Heart right ventricle (tissue), 16 donors: ENCODE measurements at regions not wholly inside any gene's neighbourhood (a gene's known extent, or its start where the extent isn't known, plus 50 kb on each side); places are given as distances from the start of the nearest gene placed in this dataset.

Experiments
- ATAC-seq, 8 donors: fragments of 200-7000 bp; cut with Tn5 transposase; one replicate each; pipeline ENCODE4 v1.9.1; 2020; ENCODE audit warnings: mild to moderate bottlenecking in 8 of 8, moderate library complexity in 8 of 8, moderate number of reproducible peaks in 1 of 8
- DNase-seq, 2 donors: peaks; one replicate each; pipeline ENCODE4 v3.0.0-alpha.2; 2020
- H3K27ac ChIP-seq, 10 donors: fragments of 200-600 bp; sonication (generic) in 2 of 10; one replicate each; pipeline versions ENCODE4 v1.5.0 to v1.8.0; 2020 to 2022; ENCODE audit warnings: mild to moderate bottlenecking in 3 of 10
- H3K27me3 ChIP-seq, 7 donors: fragments of 200-600 bp; one replicate each; pipeline ENCODE4 v1.8.0; 2021 to 2022; ENCODE audit warnings: mild to moderate bottlenecking in 2 of 7
- H3K36me3 ChIP-seq, 9 donors: fragments of 200-600 bp; sonication (generic) in 1 of 9; one replicate each; pipeline versions ENCODE4 v1.5.0 to v1.8.0; 2020 to 2022; ENCODE audit warnings: mild to moderate bottlenecking in 2 of 9
- H3K4me1 ChIP-seq, 9 donors: fragments of 200-600 bp; sonication (generic) in 1 of 9; one replicate each; pipeline versions ENCODE4 v1.5.0 to v1.8.0; 2020 to 2022; ENCODE audit warnings: mild to moderate bottlenecking in 4 of 9
- H3K4me3 ChIP-seq, 10 donors: fragments of 200-600 bp; sonication (generic) in 2 of 10; one replicate each; pipeline versions ENCODE4 v1.5.0 to v1.8.0; 2020 to 2022; ENCODE audit warnings: mild to moderate bottlenecking in 7 of 10, moderate library complexity in 2 of 10
- H3K9me3 ChIP-seq, 11 donors: fragments of 200-600 bp in 10 of 11; sonication (generic) in 2 of 11; one replicate each; pipeline versions ENCODE4 v1.5.0 to v1.8.0; 2013 to 2022; ENCODE audit warnings: mild to moderate bottlenecking in 2 of 11, control low read depth in 1 of 11, moderate library complexity in 1 of 11
- WGBS, 2 donors: extraction: QIAGEN DNeasy Blood & Tissue Kit; methylation state at CpG; one replicate each; pipeline ENCODE4 v1.1.7; 2013; ENCODE audit warnings: inconsistent platforms in 1 of 2; 5-methylcytosine and 5-hydroxymethylcytosine counted together
- intact Hi-C, 10 donors: fragments of 100-400 bp; cut with DNase I; formaldehyde crosslinking; loops; one replicate each; pipeline versions ENCODE4 v1.11.1 to v1.14.2; 2022
- TF ChIP-seq, protein P1 (sequence below), 9 donors: fragments of 200-600 bp; sonication (generic) in 2 of 9; IDR thresholded peaks; one replicate each; pipeline versions ENCODE4 v1.5.0 to v1.8.0; 2021 to 2022; ENCODE audit warnings: antibody characterized with exemption in 9 of 9, mild to moderate bottlenecking in 5 of 9, moderate library complexity in 1 of 9
- donor health status: Arrhythmogenic right ventricular cardiomyopathy.
- donor health status: ischemic (EF 13 %, LVEDD 7.1; RV severe dilation, severe dysfunction).
- donor health status: healthy with polysubstance abuse.
- donor health status: DM: no; HTN: yes; CAD: no.
- donor health status: DM: no; HTN: no; CAD: no.
- donor health status: ischemic (EF 25% LVEDD 6.9; RV normal size, moderate dysfunction).
- donor health status: ischemic (EF 25% LVEDD 5.7; RV mildly dilated, moderate dysfunction).
- donor health status: healthy.
- donor health status: DM: yes; HTN: yes; CAD: no.
- donor health status: Ischemic cardiomyopathy.
- donor health status: ischemic (EF 35%, LVEDD 5.7; RV mildly dilated, moderate dysfunction).
- donor health status: nonischemic (EF 11% LVEDD 7.7; RV severe dilation, severe dysfunction).
- donor health status: DM: yes; HTN: yes; CAD: no.
- donor health status: PGD.
- donor health status: ischemic (EF 29% LVEDD 5.4; RV normal size, mild dysfunction).
- donor health status: nonischemic (EF 23%, LVEDD 6.1; RV moderate dilation, normal function).

DNA sequence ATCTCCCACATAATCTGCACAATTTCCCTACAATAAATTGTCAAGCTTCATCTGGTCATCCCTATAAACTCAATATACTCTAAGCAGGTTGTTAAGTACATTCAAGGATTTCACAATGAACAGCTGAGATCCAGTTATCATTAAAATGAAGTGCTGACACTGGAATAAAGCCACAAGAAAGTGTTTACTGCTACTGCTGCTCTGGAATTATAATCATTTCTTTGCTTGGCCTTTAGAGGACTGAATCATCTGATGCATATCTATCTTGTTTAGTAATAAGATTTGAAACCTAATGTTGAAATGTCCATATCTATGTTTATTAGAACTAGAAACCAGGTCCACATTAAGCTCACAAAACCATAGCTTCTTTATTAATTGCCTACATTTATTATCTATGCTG lies 338.6 kb upstream of the ZFP42 start:
- TF ChIP-seq, protein P1, sequence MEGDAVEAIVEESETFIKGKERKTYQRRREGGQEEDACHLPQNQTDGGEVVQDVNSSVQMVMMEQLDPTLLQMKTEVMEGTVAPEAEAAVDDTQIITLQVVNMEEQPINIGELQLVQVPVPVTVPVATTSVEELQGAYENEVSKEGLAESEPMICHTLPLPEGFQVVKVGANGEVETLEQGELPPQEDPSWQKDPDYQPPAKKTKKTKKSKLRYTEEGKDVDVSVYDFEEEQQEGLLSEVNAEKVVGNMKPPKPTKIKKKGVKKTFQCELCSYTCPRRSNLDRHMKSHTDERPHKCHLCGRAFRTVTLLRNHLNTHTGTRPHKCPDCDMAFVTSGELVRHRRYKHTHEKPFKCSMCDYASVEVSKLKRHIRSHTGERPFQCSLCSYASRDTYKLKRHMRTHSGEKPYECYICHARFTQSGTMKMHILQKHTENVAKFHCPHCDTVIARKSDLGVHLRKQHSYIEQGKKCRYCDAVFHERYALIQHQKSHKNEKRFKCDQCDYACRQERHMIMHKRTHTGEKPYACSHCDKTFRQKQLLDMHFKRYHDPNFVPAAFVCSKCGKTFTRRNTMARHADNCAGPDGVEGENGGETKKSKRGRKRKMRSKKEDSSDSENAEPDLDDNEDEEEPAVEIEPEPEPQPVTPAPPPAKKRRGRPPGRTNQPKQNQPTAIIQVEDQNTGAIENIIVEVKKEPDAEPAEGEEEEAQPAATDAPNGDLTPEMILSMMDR (IDR thresholded peaks at IDR 0.05) = no peak
- no peaks in the 10 kb centered on the region for H3K27me3 ChIP-seq
- no peaks in the 10 kb centered on the region for H3K4me1 ChIP-seq
- H3K4me3 ChIP-seq = no peak overlapping the region
- ATAC-seq (no peak), DNase-seq (no peak)
- H3K9me3 ChIP-seq = peaks cover 0 to 6% (median 0%) of the 10 kb centered on the region in 11 donors
- no peaks in the 10 kb centered on the region for H3K36me3 ChIP-seq
- intact Hi-C loops = no loop called here
- H3K27ac ChIP-seq = no peak overlapping the region

DNA sequence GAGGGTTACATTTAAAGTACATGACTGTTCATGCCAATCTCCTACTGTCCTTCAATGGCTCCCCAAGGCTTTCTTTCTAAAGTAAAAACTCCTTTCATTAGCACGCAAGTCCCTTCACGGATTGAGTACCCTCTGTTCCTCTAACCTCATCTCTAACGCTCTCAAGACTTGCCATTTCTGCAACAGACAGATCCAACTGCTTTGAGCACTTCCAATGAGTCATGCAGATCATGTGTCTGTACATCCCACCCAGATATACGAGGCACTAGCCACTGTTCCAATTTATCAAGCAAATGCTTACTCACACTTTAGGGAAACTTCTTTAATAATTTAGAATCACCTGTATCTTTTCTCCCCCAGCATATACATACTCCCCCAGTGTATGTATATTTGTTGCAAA lies 332.5 kb upstream of the ZFP42 start:
- H3K36me3 ChIP-seq = no peaks in the 10 kb centered on the region
- TF ChIP-seq, protein P1 (IDR thresholded peaks at IDR 0.05) = no peak
- ATAC-seq (no peak), DNase-seq (no peak)
- peaks cover 0 to 6% (median 0%) of the 10 kb centered on the region in 11 donors for H3K9me3 ChIP-seq
- 74 to 76% methylated on average over 4 of the region's 4 CpGs for WGBS, 2 donors
- H3K27ac ChIP-seq = no peak overlapping the region
- no peaks in the 10 kb centered on the region for H3K4me1 ChIP-seq
- no peak overlapping the region for H3K4me3 ChIP-seq
- H3K27me3 ChIP-seq = peaks cover 0 to 8% (median 0%) of the 10 kb centered on the region in 7 donors
- intact Hi-C loops = no loop called here

DNA sequence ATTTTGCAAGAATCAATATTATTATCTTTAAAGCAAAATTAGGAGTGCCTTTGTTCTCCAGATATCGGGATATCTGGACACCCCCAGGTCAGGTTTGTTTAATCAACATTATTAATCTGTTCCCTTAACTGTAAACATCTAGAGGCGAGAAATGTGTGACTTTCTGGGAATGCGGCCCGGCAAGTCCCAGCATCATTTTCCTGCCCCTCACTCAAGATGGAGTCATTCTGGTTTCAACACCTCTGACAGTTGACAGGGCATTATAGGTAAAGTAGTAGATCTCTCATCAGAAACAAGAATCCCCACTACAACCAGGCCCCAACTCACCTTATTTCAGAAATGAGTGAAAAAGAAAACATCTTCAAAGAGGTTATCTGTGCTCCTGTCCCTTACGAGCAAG lies 331.6 kb upstream of the ZFP42 start:
- Histone ChIP-seq H3K36me3 (no peaks in the 10 kb centered on the region), H3K4me3 (no peak overlapping the region), H3K27ac (no peak overlapping the region), H3K9me3 (peaks cover 0 to 6% (median 0%) of the 10 kb centered on the region in 11 donors), H3K27me3 (peaks cover 0 to 8% (median 0%) of the 10 kb centered on the region in 7 donors), H3K4me1 (no peaks in the 10 kb centered on the region)
- intact Hi-C loops = no loop called here
- TF ChIP-seq, protein P1 (IDR thresholded peaks at IDR 0.05) = no peak
- no peak for DNase-seq
- WGBS, 2 donors = 67 to 84% methylated on average over 5 of the region's 5 CpGs
- ATAC-seq = no peak

DNA sequence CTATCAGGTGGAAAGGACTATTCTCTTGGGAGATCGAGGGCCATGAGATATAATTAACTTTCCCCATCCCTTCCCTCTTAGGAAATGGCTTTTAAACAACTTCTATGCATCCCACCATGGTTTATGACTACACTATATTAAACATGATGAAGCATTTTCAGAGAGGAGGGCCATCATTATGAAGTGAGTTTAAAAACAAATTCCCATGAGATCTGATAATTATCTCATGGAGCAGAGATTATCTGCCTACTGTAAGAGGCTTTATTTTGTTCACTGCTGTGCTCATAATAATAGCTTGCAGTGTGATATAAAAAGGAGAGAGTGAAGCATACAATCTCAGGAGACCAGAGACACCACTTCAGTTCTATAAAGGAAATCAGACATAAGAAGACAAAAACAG lies 330.5 kb upstream of the ZFP42 start:
- WGBS, 2 donors = 18 to 22% methylated on average over 1 of the region's 1 CpG
- Histone ChIP-seq H3K9me3 (peaks cover 0 to 8% (median 0%) of the 10 kb centered on the region in 11 donors), H3K4me3 (no peak overlapping the region), H3K27ac (no peak overlapping the region), H3K27me3 (peaks cover 0 to 8% (median 0%) of the 10 kb centered on the region in 7 donors), H3K4me1 (no peaks in the 10 kb centered on the region), H3K36me3 (no peaks in the 10 kb centered on the region)
- no peak for DNase-seq
- TF ChIP-seq, protein P1 (IDR thresholded peaks at IDR 0.05) = no peak
- intact Hi-C loops = no loop called here
- ATAC-seq = no peak
